Upper lobe of left lung (tissue), 4 donors: ENCODE measurements at regions not wholly inside any gene's neighbourhood (a gene's known extent, or its start where the extent isn't known, plus 50 kb on each side); places are given as distances from the start of the nearest gene placed in this dataset.

ENCODE experiments used
- POLR2A ChIP-seq, 4 donors: fragments of 450-650 bp; IDR thresholded peaks; one replicate each; pipeline ENCODE4 v1.5.1; 2016 to 2017; ENCODE audit warnings: antibody characterized with exemption in 4 of 4, mild to moderate bottlenecking in 2 of 4
- POLR2AphosphoS5 ChIP-seq, 2 donors: sonication (generic); formaldehyde crosslinking; IDR thresholded peaks; one replicate each; pipeline ENCODE4 v1.5.1; 2017; ENCODE audit warnings: antibody characterized with exemption in 2 of 2
- TF ChIP-seq, protein P1 (sequence below), 6 experiments: fragments of 450-650 bp in 4 of 6; fragments of 200-600 bp in 2 of 6; sonication (generic) in 2 of 6; IDR thresholded peaks; one replicate each; pipeline ENCODE4 v1.5.1; 2016 to 2019; ENCODE audit warnings: antibody characterized with exemption in 6 of 6

DNA sequence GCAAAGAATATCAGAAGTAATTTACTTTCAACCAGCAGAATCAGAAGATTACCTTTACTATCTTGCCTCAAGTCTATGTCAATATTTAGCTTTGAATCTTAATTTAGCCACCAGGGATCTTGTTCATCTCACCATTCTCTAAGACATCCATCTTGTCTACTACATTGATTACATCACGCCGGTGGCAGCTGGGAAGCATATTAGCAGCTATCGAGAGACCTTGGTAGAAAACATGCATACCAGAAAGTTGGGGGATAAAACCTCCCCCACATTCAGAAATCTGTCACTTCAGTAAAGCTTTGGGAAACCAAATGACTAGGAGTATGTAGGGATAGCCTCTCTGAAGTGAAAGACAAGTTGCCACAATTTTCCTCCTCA lies 703.8 kb upstream of the FSHR start:
- TF ChIP-seq, protein P1, sequence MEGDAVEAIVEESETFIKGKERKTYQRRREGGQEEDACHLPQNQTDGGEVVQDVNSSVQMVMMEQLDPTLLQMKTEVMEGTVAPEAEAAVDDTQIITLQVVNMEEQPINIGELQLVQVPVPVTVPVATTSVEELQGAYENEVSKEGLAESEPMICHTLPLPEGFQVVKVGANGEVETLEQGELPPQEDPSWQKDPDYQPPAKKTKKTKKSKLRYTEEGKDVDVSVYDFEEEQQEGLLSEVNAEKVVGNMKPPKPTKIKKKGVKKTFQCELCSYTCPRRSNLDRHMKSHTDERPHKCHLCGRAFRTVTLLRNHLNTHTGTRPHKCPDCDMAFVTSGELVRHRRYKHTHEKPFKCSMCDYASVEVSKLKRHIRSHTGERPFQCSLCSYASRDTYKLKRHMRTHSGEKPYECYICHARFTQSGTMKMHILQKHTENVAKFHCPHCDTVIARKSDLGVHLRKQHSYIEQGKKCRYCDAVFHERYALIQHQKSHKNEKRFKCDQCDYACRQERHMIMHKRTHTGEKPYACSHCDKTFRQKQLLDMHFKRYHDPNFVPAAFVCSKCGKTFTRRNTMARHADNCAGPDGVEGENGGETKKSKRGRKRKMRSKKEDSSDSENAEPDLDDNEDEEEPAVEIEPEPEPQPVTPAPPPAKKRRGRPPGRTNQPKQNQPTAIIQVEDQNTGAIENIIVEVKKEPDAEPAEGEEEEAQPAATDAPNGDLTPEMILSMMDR (IDR thresholded peaks at IDR 0.05) = no peak
- TF ChIP-seq POLR2AphosphoS5 (IDR thresholded peaks at IDR 0.05) = no peak
- no peak for TF ChIP-seq POLR2A (IDR thresholded peaks at IDR 0.05)
